ENCODE measurements at regions not wholly inside any gene's neighbourhood (a gene's known extent, or its start where the extent isn't known, plus 50 kb on each side); places are given as distances from the start of the nearest gene placed in this dataset.

DNA sequence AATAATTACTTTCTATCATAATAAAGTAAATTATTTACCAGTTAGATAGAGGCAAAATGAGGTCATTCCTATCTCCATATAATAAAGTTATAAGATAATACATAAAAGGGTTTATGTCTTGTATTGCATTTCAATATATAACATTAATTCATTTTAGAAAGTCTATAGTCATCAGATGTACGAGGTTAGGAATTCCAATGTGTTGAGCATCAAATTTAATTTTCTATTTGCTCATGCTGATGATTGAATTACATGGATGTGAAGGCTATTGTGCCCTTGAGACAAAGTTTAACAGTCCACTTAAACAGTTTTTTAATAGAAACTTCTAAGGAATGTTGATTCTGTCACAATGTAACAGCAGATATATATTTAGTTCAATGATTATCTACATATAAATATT lies 678.3 kb upstream of the LRRN3 start:
- 75 to 81% methylated on average over 1 of the region's 1 CpG for whole genome bisulfite sequencing, 2 donors
- Histone ChIP-seq H3K4me1 (no peaks in the 10 kb centered on the region), H3K9me3 (no peaks in the 10 kb centered on the region), H3K36me3 (no peaks in the 10 kb centered on the region), H3K27me3 (no peaks in the 10 kb centered on the region), H3K27ac (no peak overlapping the region), H3K4me3 (replicated peaks in 1 of 3) (no peak overlapping the region)
- DNase-seq, result no peak
- intact Hi-C loops (cut with DNase I), result no loop called here
- TF ChIP-seq CTCF (IDR thresholded peaks at IDR 0.05), result no peak
- TF ChIP-seq POLR2A (IDR thresholded peaks at IDR 0.05), result no peak

GRCh38 chr7:110413038-110413437 lies 677.9 kb upstream of the LRRN3 start:
- DNase-seq, result no peak
- intact Hi-C loops (cut with DNase I), result no loop called here
- no peak for TF ChIP-seq CTCF (IDR thresholded peaks at IDR 0.05)
- no peak for TF ChIP-seq POLR2A (IDR thresholded peaks at IDR 0.05)

GRCh38 chr7:110417611-110418010 lies 673.3 kb upstream of the LRRN3 start:
- WGBS, 2 donors, result 75 to 79% methylated on average over 2 of the region's 2 CpGs
- no peaks in the 10 kb centered on the region for H3K4me1 ChIP-seq
- DNase-seq, result no peak
- H3K9me3 ChIP-seq, result no peaks in the 10 kb centered on the region
- H3K4me3 ChIP-seq (replicated peaks in 1 of 3), result no peak overlapping the region
- H3K27ac ChIP-seq, result no peak overlapping the region
- intact Hi-C loops (cut with DNase I), result no loop called here
- TF ChIP-seq POLR2A (IDR thresholded peaks at IDR 0.05), result no peak
- TF ChIP-seq CTCF (IDR thresholded peaks at IDR 0.05), result no peak
- no peaks in the 10 kb centered on the region for H3K36me3 ChIP-seq
- no peaks in the 10 kb centered on the region for H3K27me3 ChIP-seq

More at GRCh38 chr7:110413038-110413437, 677.9 kb upstream of the LRRN3 start:
- no peak overlapping the region for H3K27ac ChIP-seq
- no peaks in the 10 kb centered on the region for H3K4me1 ChIP-seq
- H3K27me3 ChIP-seq, result no peaks in the 10 kb centered on the region
- no peaks in the 10 kb centered on the region for H3K36me3 ChIP-seq
- H3K9me3 ChIP-seq, result no peaks in the 10 kb centered on the region
- H3K4me3 ChIP-seq (replicated peaks in 1 of 3), result no peak overlapping the region

DNA sequence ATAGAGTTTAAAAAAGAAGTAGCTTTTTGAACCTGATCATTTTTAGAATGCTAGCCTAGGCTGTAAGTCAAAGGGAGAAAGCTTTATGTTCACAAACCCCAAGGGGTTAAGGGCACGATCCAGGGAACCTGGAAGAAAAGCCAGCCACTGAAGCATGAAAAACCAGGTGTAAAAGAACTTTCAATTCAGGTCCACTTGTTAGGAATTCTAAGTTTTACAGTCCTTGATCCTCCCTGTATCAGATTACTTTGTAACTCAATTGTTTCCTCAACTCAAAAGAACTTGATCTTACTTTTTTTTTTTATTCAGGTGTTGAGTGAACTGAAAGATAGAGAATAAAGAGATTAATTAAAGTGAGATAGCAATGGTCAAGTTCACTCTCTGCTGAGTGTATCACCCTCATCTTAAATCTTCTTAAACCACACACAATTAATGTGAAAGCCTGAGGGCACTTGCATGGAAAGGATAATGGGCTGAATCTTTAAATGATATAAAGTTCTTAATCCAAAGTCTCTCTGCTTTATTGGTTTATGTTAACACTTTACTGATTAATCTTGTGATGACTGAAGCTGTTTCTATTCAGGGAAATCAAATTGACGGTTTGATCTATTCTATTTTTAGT lies 672.2 kb upstream of the LRRN3 start:
- TF ChIP-seq CTCF (IDR thresholded peaks at IDR 0.05) (no peak), POLR2A (IDR thresholded peaks at IDR 0.05) (no peak)
- Histone ChIP-seq H3K27ac (no peak overlapping the region), H3K4me3 (replicated peaks in 1 of 3) (no peak overlapping the region), H3K27me3 (no peaks in the 10 kb centered on the region), H3K9me3 (no peaks in the 10 kb centered on the region), H3K4me1 (no peaks in the 10 kb centered on the region), H3K36me3 (no peaks in the 10 kb centered on the region)
- no peak for DNase-seq
- intact Hi-C loops (cut with DNase I), result no loop called here
- 44% methylated on average over 2 of the region's 2 CpGs for WGBS, 2 donors

DNA sequence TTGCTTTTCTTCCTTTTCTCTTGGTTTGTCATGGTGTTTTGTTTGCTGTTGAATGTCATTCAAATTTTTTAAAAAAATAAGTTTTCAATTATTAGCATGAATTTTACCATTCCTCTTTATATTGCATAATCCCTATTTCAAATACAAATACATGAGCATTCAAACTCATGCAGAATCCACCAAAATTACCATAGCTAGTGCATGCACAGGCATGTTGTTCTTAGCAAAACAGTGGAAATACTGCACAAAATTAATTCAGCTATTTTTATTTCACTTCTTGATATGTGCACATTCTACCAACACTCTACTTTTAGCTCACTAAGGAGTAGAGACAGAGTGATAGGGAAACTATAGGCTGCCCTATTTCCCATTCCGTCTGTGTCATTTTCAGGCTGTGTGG lies 670.1 kb upstream of the LRRN3 start:
- DNase-seq, result no peak
- H3K4me3 ChIP-seq (replicated peaks in 1 of 3), result no peak overlapping the region
- H3K27me3 ChIP-seq, result no peaks in the 10 kb centered on the region
- no peaks in the 10 kb centered on the region for H3K9me3 ChIP-seq
- 94% methylated on average over 1 of the region's 1 CpG for WGBS, 2 donors
- no peaks in the 10 kb centered on the region for H3K4me1 ChIP-seq
- intact Hi-C loops (cut with DNase I), result no loop called here
- H3K27ac ChIP-seq, result no peak overlapping the region
- no peak for TF ChIP-seq CTCF (IDR thresholded peaks at IDR 0.05)
- TF ChIP-seq POLR2A (IDR thresholded peaks at IDR 0.05), result no peak
- H3K36me3 ChIP-seq, result no peaks in the 10 kb centered on the region

All from thyroid gland (tissue), 4 donors.